ENCODE measurements at regions not wholly inside any gene's neighbourhood (a gene's known extent, or its start where the extent isn't known, plus 50 kb on each side); places are given as distances from the start of the nearest gene placed in this dataset.

GRCh38 chr9:80144856-80145255, 573.1 kb downstream of the TLE4 start:
- no peak for TF ChIP-seq U2AF2 (IDR thresholded peaks at IDR 0.05; ENCODE audit: low read depth, low read length)
- TF ChIP-seq ZNF17 (CRISPR knock-in tag; IDR thresholded peaks at IDR 0.05), result no peak
- TF ChIP-seq PAWR (CRISPR knock-in tag; IDR thresholded peaks at IDR 0.05; ENCODE audit: borderline replicate concordance), result no peak
- TF ChIP-seq ZNF44 (CRISPR knock-in tag; IDR thresholded peaks at IDR 0.05), result no peak
- TF ChIP-seq ADNP (CRISPR knock-in tag; IDR thresholded peaks at IDR 0.05), result no peak
- no peak for TF ChIP-seq PLRG1 (conservative IDR thresholded peaks at IDR 0.05)
- TF ChIP-seq, protein P1, sequence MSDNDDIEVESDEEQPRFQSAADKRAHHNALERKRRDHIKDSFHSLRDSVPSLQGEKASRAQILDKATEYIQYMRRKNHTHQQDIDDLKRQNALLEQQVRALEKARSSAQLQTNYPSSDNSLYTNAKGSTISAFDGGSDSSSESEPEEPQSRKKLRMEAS (IDR thresholded peaks at IDR 0.05), result no peak
- no peak for TF ChIP-seq BORCS8-MEF2B (CRISPR knock-in tag; IDR thresholded peaks at IDR 0.05)
- TF ChIP-seq ZHX1 (CRISPR knock-in tag; IDR thresholded peaks at IDR 0.05; ENCODE audit: low read depth), result no peak
- TF ChIP-seq ZNF780A (CRISPR knock-in tag; IDR thresholded peaks at IDR 0.05), result no peak
- TF ChIP-seq ZNF549 (CRISPR knock-in tag; IDR thresholded peaks at IDR 0.05), result no peak
- no peak for TF ChIP-seq ZNF607 (CRISPR knock-in tag; IDR thresholded peaks at IDR 0.05; ENCODE audit: borderline replicate concordance)
- no peak for TF ChIP-seq CTCF (CRISPR knock-in tag; IDR thresholded peaks at IDR 0.05)
- TF ChIP-seq ZNF280D (CRISPR knock-in tag; IDR thresholded peaks at IDR 0.05), result no peak
